ENCODE measurements at regions not wholly inside any gene's neighbourhood (a gene's known extent, or its start where the extent isn't known, plus 50 kb on each side); places are given as distances from the start of the nearest gene placed in this dataset.
A peak's percentile ranks its signal among the peaks of the same experiment; 100 is the strongest.
"Not testable (repeated sequence)": the region's sequence is repeated elsewhere in the genome, so short reads cannot be mapped to it uniquely, and the experiment has no call there.

DNA sequence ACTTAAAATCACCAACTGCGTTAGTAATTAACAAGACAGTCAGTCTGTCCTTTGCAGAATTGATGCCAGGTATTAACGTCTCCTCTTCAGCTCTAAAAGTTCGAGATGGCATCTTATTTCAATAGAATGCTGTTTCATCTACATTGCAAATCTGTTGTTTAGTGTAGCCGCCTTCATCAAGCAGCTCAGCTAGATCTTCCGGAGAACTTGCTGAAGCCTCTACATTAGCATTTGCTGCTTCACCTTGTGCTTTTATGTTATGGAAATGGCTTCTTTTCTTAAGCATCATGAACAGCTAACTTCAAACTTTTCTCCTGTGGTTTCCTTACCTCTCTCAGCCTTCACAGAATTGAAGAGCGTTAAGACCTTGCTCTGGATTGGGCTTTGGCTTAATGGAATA is 95.5 kb upstream of the FAM20C start:
- Mint-ChIP-seq H3K4me1 (peaks cover 0 to under 1% (median under 1%) of the 10 kb centered on the region in 3 donors), H3K36me3 (no peaks in the 10 kb centered on the region), H3K9me3 (peaks cover 5 to 9% (median 5%) of the 10 kb centered on the region in 3 donors), H3K4me3 (no peak overlapping the region), H3K27me3 (peaks cover 11 to 27% of the 10 kb centered on the region in 2 donors), H3K27ac (no peak overlapping the region)
- peaks cover 0 to 3% of the 10 kb centered on the region in 2 experiments for H3K4me1 ChIP-seq (ENCODE audit: control insufficient read depth in 1 of 2, extremely low read depth in 1 of 2, insufficient read depth in 2 of 2, low read length in 2 of 2)
- ChIA-PET POLR2A (no interaction called here), CTCF (no interaction called here)
- ATAC-seq (replicated peaks in 1 of 4): no peak
- no peaks in the 10 kb centered on the region for H3K36me3 ChIP-seq (ENCODE audit: control insufficient read depth in 2 of 2, extremely low read depth in 1 of 2, insufficient read depth in 1 of 2, low read length in 1 of 2)
- no peak overlapping the region for H3K27ac ChIP-seq (ENCODE audit: low read length)
- H3K27me3 ChIP-seq (replicated peaks in 1 of 2; ENCODE audit: control insufficient read depth in 2 of 2, extremely low read depth in 1 of 2, insufficient read depth in 2 of 2, low read length in 1 of 2): peaks cover 0 to 18% of the 10 kb centered on the region in 2 experiments
- H3K9me3 ChIP-seq: no peaks in the 10 kb centered on the region
- DNase-seq: no peak
- 79% methylated on average over 4 of the region's 6 CpGs for WGBS (ENCODE audit: insufficient coverage)
- H3K4me3 ChIP-seq (ENCODE audit: control insufficient read depth in 1 of 2, extremely low read depth in 1 of 2, low read length in 1 of 2): no peak overlapping the region

DNA sequence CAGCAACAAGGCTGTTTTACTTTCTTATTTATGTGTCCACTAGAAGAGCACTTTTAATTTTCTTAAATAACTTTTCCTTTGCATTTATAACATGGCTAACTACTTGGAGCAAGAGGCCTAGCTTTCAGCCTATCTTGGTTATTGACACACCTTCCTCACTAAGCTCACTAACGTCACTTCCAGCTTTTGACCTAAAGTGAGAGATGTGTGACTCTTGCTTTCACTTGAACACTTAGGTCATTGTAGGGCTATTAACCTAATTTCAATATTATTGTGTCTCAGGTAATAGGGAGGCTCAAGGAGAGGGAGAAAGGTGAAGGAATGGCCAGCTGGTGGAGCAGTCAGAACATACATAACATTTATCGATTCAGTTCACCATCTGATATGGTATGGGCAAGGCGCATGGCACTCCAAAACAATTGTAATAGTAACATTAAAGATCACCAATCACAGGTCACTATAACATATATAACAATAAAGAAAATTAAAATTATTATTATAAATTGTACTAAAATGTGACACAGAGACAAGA is 95.0 kb upstream of the FAM20C start:
- POLR2A ChIA-PET: no interaction called here
- peaks cover 11 to 24% of the 10 kb centered on the region in 2 donors for H3K27me3 Mint-ChIP-seq

DNA sequence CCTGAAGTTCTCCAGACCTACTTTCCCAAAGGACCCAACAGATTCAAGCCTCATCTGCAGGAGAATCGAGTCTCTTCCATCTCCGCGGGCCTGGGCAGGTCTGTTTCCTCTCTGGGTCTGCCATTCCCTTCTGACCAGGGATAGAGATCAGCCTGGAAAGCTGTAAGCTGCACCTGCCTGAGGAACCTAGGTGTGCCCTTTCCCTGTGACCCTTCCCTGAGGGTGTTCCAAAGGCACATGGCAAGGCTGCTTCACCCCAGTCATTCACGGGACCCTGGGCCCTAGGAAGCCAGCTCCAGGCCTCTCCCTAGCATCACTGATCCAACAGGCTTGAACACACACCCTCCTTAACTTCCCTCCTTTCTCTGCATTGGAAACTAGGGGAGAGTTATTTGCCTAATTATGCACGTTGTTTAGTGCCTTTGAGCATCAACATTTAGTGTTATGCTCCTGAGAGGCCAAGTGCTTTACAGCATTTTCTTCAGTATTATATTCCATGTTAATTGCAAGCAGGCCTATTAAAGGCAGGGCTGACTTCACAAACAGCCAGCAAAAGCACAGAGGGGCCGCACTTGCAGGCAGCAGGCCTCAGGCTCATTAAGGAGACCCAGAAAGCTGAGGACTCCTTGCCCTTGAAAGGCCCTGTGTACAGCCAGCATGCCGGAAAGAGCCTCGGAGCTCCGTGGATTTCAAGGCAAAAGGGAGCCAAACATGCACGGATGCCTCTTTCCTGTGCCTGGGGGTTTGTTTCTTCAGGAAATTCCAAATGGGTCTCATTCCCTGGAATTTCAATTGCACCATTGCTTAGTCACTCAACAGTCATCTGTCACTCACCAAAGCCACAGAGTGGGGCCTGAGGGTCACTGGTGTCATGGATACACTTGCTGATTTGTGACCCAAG is 91.0 kb upstream of the FAM20C start:
- peaks cover 0 to 3% of the 10 kb centered on the region in 2 experiments for H3K27me3 ChIP-seq (replicated peaks in 1 of 2; ENCODE audit: control insufficient read depth in 2 of 2, extremely low read depth in 1 of 2, insufficient read depth in 2 of 2, low read length in 1 of 2)
- CTCF ChIA-PET: no interaction called here
- Mint-ChIP-seq H3K27ac (peak overlapping the region in 1 of 2 donors; percentile 66), H3K36me3 (no peaks in the 10 kb centered on the region), H3K4me1 (peaks cover 4 to 16% (median 16%) of the 10 kb centered on the region in 3 donors), H3K4me3 (no peak overlapping the region), H3K27me3 (peaks cover 15 to 17% of the 10 kb centered on the region in 2 donors), H3K9me3 (peaks cover 5 to 13% (median 7%) of the 10 kb centered on the region in 3 donors)
- 90% methylated on average over 8 of the region's 10 CpGs for WGBS (ENCODE audit: insufficient coverage)
- ATAC-seq (replicated peaks in 1 of 4) (no peak), DNase-seq (no peak)
- no peaks in the 10 kb centered on the region for H3K36me3 ChIP-seq (ENCODE audit: control insufficient read depth in 2 of 2, extremely low read depth in 1 of 2, insufficient read depth in 1 of 2, low read length in 1 of 2)
- H3K27ac ChIP-seq (ENCODE audit: low read length): no peak overlapping the region
- POLR2A ChIA-PET: no interaction called here
- H3K4me1 ChIP-seq (ENCODE audit: control insufficient read depth in 1 of 2, extremely low read depth in 1 of 2, insufficient read depth in 2 of 2, low read length in 2 of 2): peaks cover 0 to 14% of the 10 kb centered on the region in 2 experiments
- no peak overlapping the region for H3K4me3 ChIP-seq (ENCODE audit: control insufficient read depth in 1 of 2, extremely low read depth in 1 of 2, low read length in 1 of 2)
- H3K9me3 ChIP-seq: no peaks in the 10 kb centered on the region

More for the DNA sequence above, 95.0 kb upstream of the FAM20C start:
- WGBS (ENCODE audit: insufficient coverage): no CpG with 5 or more reads among the region's 3 CpGs
- ATAC-seq (replicated peaks in 1 of 4) (no peak), DNase-seq (no peak)
- H3K4me3 ChIP-seq (ENCODE audit: control insufficient read depth in 1 of 2, extremely low read depth in 1 of 2, low read length in 1 of 2): no peak overlapping the region
- no peak overlapping the region for H3K4me3 Mint-ChIP-seq
- CTCF ChIA-PET: no interaction called here
- no peaks in the 10 kb centered on the region for H3K9me3 ChIP-seq
- H3K4me1 ChIP-seq (ENCODE audit: control insufficient read depth in 1 of 2, extremely low read depth in 1 of 2, insufficient read depth in 2 of 2, low read length in 2 of 2): peaks cover 0 to 8% of the 10 kb centered on the region in 2 experiments
- H3K27ac ChIP-seq (ENCODE audit: low read length): no peak overlapping the region
- H3K36me3 ChIP-seq (ENCODE audit: control insufficient read depth in 2 of 2, extremely low read depth in 1 of 2, insufficient read depth in 1 of 2, low read length in 1 of 2): no peaks in the 10 kb centered on the region
- H3K9me3 Mint-ChIP-seq: peaks cover 5 to 9% (median 5%) of the 10 kb centered on the region in 3 donors
- no peaks in the 10 kb centered on the region for H3K36me3 Mint-ChIP-seq
- H3K4me1 Mint-ChIP-seq: peaks cover 1 to 4% (median 4%) of the 10 kb centered on the region in 3 donors
- H3K27me3 ChIP-seq (replicated peaks in 1 of 2; ENCODE audit: control insufficient read depth in 2 of 2, extremely low read depth in 1 of 2, insufficient read depth in 2 of 2, low read length in 1 of 2): peaks cover 0 to 15% of the 10 kb centered on the region in 2 experiments
- H3K27ac Mint-ChIP-seq: no peak overlapping the region

DNA sequence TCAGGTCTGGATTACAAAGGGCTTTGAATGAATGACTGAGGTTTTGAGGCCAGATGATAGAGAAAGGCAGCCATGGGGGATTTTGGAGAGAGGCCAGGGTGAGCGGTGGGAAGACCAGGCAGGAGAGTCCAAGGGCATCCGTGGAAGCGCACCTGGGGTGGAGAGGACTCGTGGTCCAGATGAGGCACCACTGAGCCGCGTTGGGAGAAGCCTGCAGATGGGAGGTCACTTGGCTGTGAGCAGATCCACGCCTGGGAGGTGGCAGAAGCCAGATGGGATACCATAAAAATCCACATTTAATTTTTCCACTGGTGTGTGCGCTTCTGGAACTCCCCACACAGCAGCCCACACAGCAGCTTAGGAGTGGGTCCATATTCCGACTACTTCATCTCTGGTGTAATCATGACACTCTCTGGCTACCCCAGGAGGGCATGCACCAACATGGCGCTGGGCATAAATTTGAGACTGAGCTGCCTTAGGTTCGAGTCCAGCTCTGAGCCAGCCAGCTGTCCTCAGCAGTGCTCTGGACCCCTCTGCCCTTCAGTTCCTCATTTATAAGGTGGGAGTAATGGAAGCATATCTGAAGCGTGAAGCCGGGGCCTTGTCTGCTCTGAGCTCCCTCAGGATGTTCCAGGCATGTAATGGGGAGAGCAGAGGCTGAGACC is 90.2 kb upstream of the FAM20C start:
- peaks cover 5 to 13% (median 7%) of the 10 kb centered on the region in 3 donors for H3K9me3 Mint-ChIP-seq
- peak overlapping the region; percentile 59 to 77 for H3K27ac Mint-ChIP-seq
- ChIA-PET CTCF (no interaction called here), POLR2A (no interaction called here)
- Histone ChIP-seq H3K36me3 (ENCODE audit: control insufficient read depth in 2 of 2, extremely low read depth in 1 of 2, insufficient read depth in 1 of 2, low read length in 1 of 2) (no peaks in the 10 kb centered on the region), H3K4me3 (ENCODE audit: control insufficient read depth in 1 of 2, extremely low read depth in 1 of 2, low read length in 1 of 2) (no peak overlapping the region), H3K4me1 (ENCODE audit: control insufficient read depth in 1 of 2, extremely low read depth in 1 of 2, insufficient read depth in 2 of 2, low read length in 2 of 2) (peaks cover 0 to 14% of the 10 kb centered on the region in 2 experiments), H3K27ac (ENCODE audit: low read length) (peak overlapping the region; percentile 68), H3K27me3 (replicated peaks in 1 of 2; ENCODE audit: control insufficient read depth in 2 of 2, extremely low read depth in 1 of 2, insufficient read depth in 2 of 2, low read length in 1 of 2) (peaks cover 0 to 3% of the 10 kb centered on the region in 2 experiments), H3K9me3 (no peaks in the 10 kb centered on the region)
- ATAC-seq (replicated peaks in 1 of 4): no peak
- peaks cover 4 to 16% (median 16%) of the 10 kb centered on the region in 3 donors for H3K4me1 Mint-ChIP-seq
- H3K36me3 Mint-ChIP-seq: no peaks in the 10 kb centered on the region
- H3K27me3 Mint-ChIP-seq: peaks cover 20 to 21% of the 10 kb centered on the region in 2 donors
- whole genome bisulfite sequencing (ENCODE audit: insufficient coverage): 89% methylated on average over 9 of the region's 13 CpGs
- H3K4me3 Mint-ChIP-seq: no peak overlapping the region
- DNase-seq: no peak

DNA sequence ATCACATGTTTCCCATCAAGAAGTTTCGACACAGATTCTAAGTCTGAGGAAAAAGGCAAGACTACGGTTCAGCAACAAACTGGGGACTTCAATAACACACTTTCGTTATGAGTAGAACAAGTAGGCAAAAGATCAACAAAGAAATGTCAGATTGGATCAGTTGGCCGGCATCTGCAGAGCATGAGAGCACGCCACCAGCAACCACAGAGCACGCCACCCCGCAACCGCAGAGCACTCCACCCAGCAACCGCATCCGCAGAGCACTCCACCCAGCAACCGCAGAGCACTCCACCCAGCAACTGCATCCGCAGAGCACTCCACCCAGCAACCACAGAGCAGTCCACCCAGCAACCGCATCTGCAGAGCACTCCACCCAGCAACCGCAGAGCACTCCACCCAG is 89.7 kb upstream of the FAM20C start:
- ChIA-PET CTCF (no interaction called here), POLR2A (no interaction called here)
- WGBS (ENCODE audit: insufficient coverage): 79% methylated on average over 6 of the region's 14 CpGs
- peak overlapping the region; percentile 68 for H3K27ac ChIP-seq (ENCODE audit: low read length)
- H3K27ac Mint-ChIP-seq: peak overlapping the region; percentile 59 to 77
- H3K27me3 ChIP-seq (replicated peaks in 1 of 2; ENCODE audit: control insufficient read depth in 2 of 2, extremely low read depth in 1 of 2, insufficient read depth in 2 of 2, low read length in 1 of 2): peaks cover 0 to 2% of the 10 kb centered on the region in 2 experiments
- H3K4me1 ChIP-seq (ENCODE audit: control insufficient read depth in 1 of 2, extremely low read depth in 1 of 2, insufficient read depth in 2 of 2, low read length in 2 of 2): peaks cover 0 to 14% of the 10 kb centered on the region in 2 experiments
- H3K4me1 Mint-ChIP-seq: peaks cover 4 to 16% (median 16%) of the 10 kb centered on the region in 3 donors
- ATAC-seq (replicated peaks in 1 of 4) (no peak), DNase-seq (peak in 1 of 35 experiments; percentile 21)
- no peaks in the 10 kb centered on the region for H3K9me3 ChIP-seq
- H3K27me3 Mint-ChIP-seq: peaks cover 18 to 20% of the 10 kb centered on the region in 2 donors
- H3K36me3 ChIP-seq (ENCODE audit: control insufficient read depth in 2 of 2, extremely low read depth in 1 of 2, insufficient read depth in 1 of 2, low read length in 1 of 2): no peaks in the 10 kb centered on the region
- H3K36me3 Mint-ChIP-seq: no peaks in the 10 kb centered on the region
- no peak overlapping the region for H3K4me3 Mint-ChIP-seq
- H3K4me3 ChIP-seq (ENCODE audit: control insufficient read depth in 1 of 2, extremely low read depth in 1 of 2, low read length in 1 of 2): no peak overlapping the region
- H3K9me3 Mint-ChIP-seq: peaks cover 5 to 13% (median 7%) of the 10 kb centered on the region in 3 donors

DNA sequence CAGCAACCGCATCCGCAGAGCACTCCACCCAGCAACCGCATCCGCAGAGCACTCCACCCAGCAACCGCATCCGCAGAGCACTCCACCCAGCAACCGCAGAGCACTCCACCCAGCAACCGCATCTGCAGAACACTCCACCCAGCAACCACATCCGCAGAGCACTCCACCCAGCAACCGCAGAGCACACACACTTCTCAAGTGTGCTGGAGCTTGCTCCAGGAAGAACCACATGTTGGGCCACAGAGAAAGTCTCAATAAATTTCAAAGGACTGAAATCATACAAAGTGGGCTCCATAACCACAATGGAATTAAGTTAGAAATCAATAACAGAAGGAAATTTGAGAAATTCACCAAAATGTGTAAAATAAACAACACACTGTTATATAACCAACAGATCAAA is 88.4 kb upstream of the FAM20C start:
- H3K4me3 Mint-ChIP-seq; H3K36me3 Mint-ChIP-seq; ATAC-seq (replicated peaks in 1 of 4); H3K27me3 ChIP-seq (replicated peaks in 1 of 2; ENCODE audit: control insufficient read depth in 2 of 2, extremely low read depth in 1 of 2, insufficient read depth in 2 of 2, low read length in 1 of 2); H3K36me3 ChIP-seq (ENCODE audit: control insufficient read depth in 2 of 2, extremely low read depth in 1 of 2, insufficient read depth in 1 of 2, low read length in 1 of 2); H3K4me3 ChIP-seq (ENCODE audit: control insufficient read depth in 1 of 2, extremely low read depth in 1 of 2, low read length in 1 of 2); CTCF ChIA-PET; H3K9me3 ChIP-seq; POLR2A ChIA-PET: not testable (repeated sequence)
- H3K27ac Mint-ChIP-seq: peak overlapping the region; percentile 55 to 73
- peaks cover 0 to 13% (median 2%) of the 10 kb centered on the region in 3 donors for H3K9me3 Mint-ChIP-seq
- Histone ChIP-seq H3K4me1 (ENCODE audit: control insufficient read depth in 1 of 2, extremely low read depth in 1 of 2, insufficient read depth in 2 of 2, low read length in 2 of 2) (peaks cover 0 to 14% of the 10 kb centered on the region in 2 experiments), H3K27ac (ENCODE audit: low read length) (peak overlapping the region; percentile 65)
- peaks cover 4 to 16% (median 16%) of the 10 kb centered on the region in 3 donors for H3K4me1 Mint-ChIP-seq
- DNase-seq: peak in 10 of 35 experiments; percentile 9 to 33 (median 18)
- peaks cover 18 to 23% of the 10 kb centered on the region in 2 donors for H3K27me3 Mint-ChIP-seq
- WGBS (ENCODE audit: insufficient coverage): 60% methylated on average over 2 of the region's 10 CpGs

All from T-cell (primary cell).